ENCODE measurements at regions not wholly inside any gene's neighbourhood (a gene's known extent, or its start where the extent isn't known, plus 50 kb on each side); places are given as distances from the start of the nearest gene placed in this dataset.
A peak's percentile ranks its signal among the peaks of the same experiment; 100 is the strongest.

- DNase-seq (ENCODE audit: low read depth): no peak
These were observed 157.4 kb downstream of the ANKRD30B start for GRCh38 chr18:14905350-14905749.

- DNase-seq (ENCODE audit: low read depth): no peak
These were observed 158.0 kb downstream of the ANKRD30B start for GRCh38 chr18:14905979-14906378.

- no peak for DNase-seq (ENCODE audit: low read depth)
These were observed 159.4 kb downstream of the ANKRD30B start for GRCh38 chr18:14907420-14907819.

- no peak for DNase-seq (ENCODE audit: low read depth)
These were observed 160.6 kb downstream of the ANKRD30B start for GRCh38 chr18:14908541-14908940.

- DNase-seq (ENCODE audit: low read depth): no peak
These were observed 165.0 kb downstream of the ANKRD30B start for GRCh38 chr18:14912967-14913366.

GRCh38 chr18:14914121-14914520 lies 166.1 kb downstream of the ANKRD30B start:
- no peak for DNase-seq (ENCODE audit: low read depth)

- DNase-seq (ENCODE audit: low read depth): no peak
These were observed 166.8 kb downstream of the ANKRD30B start for GRCh38 chr18:14914771-14915170.

GRCh38 chr18:14916181-14916580 lies 168.2 kb downstream of the ANKRD30B start:
- DNase-seq (ENCODE audit: low read depth): no peak

- DNase-seq (ENCODE audit: low read depth): no peak
These were observed 168.9 kb downstream of the ANKRD30B start for GRCh38 chr18:14916851-14917250.

GRCh38 chr18:14917311-14917710 lies 169.3 kb downstream of the ANKRD30B start:
- DNase-seq (ENCODE audit: low read depth): no peak

GRCh38 chr18:14919666-14920065 lies 171.7 kb downstream of the ANKRD30B start:
- DNase-seq (ENCODE audit: low read depth): no peak

- no peak for DNase-seq (ENCODE audit: low read depth)
These were observed 173.1 kb downstream of the ANKRD30B start for GRCh38 chr18:14921031-14921430.

GRCh38 chr18:14921547-14921946 lies 173.6 kb downstream of the ANKRD30B start:
- no peak for DNase-seq (ENCODE audit: low read depth)

- no peak for DNase-seq (ENCODE audit: low read depth)
These were observed 174.1 kb downstream of the ANKRD30B start for GRCh38 chr18:14922031-14922430.

- DNase-seq (ENCODE audit: low read depth): no peak
These were observed 175.1 kb downstream of the ANKRD30B start for GRCh38 chr18:14922965-14923565.

GRCh38 chr18:14924226-14924625 lies 176.3 kb downstream of the ANKRD30B start:
- no peak for DNase-seq (ENCODE audit: low read depth)

GRCh38 chr18:14925281-14925709 lies 177.3 kb downstream of the ANKRD30B start:
- peak; percentile 65 for DNase-seq (ENCODE audit: low read depth)

- DNase-seq (ENCODE audit: low read depth): no peak
These were observed 179.7 kb downstream of the ANKRD30B start for GRCh38 chr18:14927701-14928100.

GRCh38 chr18:14928396-14928795 lies 180.4 kb downstream of the ANKRD30B start:
- DNase-seq (ENCODE audit: low read depth): no peak

GRCh38 chr18:14930076-14930475 lies 182.1 kb downstream of the ANKRD30B start:
- DNase-seq (ENCODE audit: low read depth): no peak

- no peak for DNase-seq (ENCODE audit: low read depth)
These were observed 182.6 kb downstream of the ANKRD30B start for GRCh38 chr18:14930576-14930975.

GRCh38 chr18:14933049-14933851 lies 185.3 kb downstream of the ANKRD30B start:
- no peak for DNase-seq (ENCODE audit: low read depth)

GRCh38 chr18:14933964-14934363 lies 186.0 kb downstream of the ANKRD30B start:
- DNase-seq (ENCODE audit: low read depth): no peak

- no peak for DNase-seq (ENCODE audit: low read depth)
These were observed 187.2 kb downstream of the ANKRD30B start for GRCh38 chr18:14935210-14935609.

Data from stromal cell of bone marrow (primary cell).